DMS114 treated with DMSO at 0.1 percent for 48 hours (cell line): ENCODE measurements at regions not wholly inside any gene's neighbourhood (a gene's known extent, or its start where the extent isn't known, plus 50 kb on each side); places are given as distances from the start of the nearest gene placed in this dataset.

Experiments
- DNase-seq: peaks from one replicate; lab custom pipeline; 2025; ENCODE audit not compliant: unreplicated experiment; lab: John Stamatoyannopoulos, UW

GRCh38 chr7:67413670-67414069, 417.0 kb downstream of the TYW1 start:
- DNase-seq = no peak

DNA sequence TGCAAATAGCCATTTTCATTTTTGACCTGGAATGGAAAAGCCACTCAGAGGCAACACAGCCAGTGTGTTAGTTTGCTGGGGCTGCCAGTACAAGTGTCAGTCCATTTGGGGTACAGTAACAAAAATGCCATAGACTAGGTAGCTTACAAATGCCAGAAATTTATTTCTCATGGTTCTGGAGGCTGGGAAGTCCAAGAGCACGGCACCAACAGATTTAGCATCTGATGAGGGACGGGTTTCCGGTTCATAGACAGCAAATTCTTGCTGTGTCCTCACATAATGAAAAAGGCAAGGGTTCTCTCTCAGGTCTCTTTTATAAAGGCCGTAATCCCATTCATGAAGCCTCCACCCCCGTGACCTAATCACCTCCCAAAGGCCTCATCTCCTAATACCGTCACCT, 418.2 kb downstream of the TYW1 start:
- no peak for DNase-seq

- no peak for DNase-seq
Observed at GRCh38 chr7:67422601-67423000, 426.0 kb downstream of the TYW1 start.

DNA sequence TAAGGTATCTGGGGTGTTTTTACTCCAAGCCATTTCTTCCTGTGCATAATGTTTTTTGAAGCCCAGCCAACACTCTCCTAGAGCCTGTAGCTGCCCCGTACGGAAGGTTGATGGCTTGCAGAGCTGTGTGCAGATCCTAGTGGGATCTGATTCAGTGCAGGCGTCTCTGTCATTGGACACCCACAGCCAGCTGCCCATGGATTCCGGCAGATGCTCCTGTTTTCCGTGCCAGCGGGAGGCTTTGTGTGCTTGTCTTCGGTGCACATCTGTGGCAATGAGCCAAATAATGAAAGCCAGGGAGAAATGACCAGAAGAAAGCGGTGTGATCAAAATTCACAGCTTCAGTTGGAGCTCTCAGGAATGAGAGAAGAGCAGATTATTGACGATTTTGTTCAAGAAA, 426.4 kb downstream of the TYW1 start:
- no peak for DNase-seq

DNA sequence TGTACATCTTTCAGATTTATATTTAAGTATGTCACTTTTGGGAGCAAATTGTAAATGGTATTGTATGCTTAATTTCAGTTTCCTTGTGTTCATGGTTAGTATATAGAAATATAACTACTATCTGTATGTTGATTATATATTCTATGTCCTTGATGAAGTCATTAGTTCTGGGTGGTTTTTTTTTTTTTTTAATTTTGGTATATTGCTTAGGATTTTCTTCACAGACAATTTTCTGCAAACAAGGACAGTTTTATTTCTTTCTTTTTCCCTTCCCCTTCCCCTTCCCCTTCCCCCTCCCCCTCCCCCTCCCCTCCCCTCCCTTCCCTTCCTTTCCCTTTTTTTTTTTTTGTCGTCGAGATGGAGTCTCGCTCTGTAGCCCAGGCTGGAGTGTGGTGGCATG, 430.0 kb downstream of the TYW1 start:
- no peak for DNase-seq

DNA sequence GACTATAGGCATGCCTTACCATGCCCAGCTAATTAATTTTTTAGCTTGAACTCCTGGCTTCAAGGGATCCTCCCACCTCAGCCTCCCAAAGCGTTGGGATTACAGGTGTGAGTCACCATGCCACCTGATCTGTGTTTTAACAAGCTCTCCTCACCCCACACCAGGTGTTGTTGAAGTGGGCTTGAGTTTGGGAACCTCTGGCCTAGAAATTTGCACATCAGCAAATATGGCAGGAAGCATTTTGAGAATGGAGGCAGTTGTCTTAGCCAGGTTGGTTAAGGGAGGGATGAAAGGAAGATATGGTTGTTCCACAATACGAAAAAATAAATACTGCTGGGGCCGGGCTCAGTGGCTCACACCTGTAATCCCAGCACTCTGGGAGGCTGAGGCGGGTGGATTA, 433.1 kb downstream of the TYW1 start:
- no peak for DNase-seq

- DNase-seq = no peak
Observed at GRCh38 chr7:67432536-67433234, 436.1 kb downstream of the TYW1 start.

DNA sequence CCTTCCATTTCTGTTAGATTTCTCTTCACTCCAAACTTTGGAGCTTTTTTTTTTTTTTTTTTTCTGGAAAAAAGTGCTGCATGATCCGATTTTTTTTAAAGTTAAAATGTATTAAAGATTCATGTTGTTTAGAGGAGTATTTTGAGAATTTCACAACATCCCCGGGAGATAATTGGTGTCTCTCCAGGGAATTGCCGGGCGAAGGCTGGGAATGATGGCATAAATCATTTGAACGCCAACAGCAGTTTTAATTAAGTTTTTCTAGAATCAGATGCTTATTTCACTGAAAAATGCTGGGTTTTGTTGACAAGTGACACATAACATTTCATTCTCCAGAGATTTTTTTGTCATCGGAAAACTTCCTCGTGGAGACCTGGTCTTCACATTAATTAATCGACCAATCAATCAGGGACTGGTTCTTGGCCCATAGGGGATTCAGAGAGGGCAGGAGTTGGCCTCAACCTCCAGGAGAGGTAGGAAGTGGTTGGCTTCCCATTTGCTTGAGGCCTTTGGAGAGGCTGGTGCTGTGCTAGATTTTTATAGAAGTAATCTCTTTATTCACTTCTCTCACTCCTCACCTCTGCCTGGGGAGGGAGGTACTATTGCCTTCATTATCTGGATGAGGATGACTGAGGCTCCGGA, 439.4 kb downstream of the TYW1 start:
- DNase-seq = no peak

DNA sequence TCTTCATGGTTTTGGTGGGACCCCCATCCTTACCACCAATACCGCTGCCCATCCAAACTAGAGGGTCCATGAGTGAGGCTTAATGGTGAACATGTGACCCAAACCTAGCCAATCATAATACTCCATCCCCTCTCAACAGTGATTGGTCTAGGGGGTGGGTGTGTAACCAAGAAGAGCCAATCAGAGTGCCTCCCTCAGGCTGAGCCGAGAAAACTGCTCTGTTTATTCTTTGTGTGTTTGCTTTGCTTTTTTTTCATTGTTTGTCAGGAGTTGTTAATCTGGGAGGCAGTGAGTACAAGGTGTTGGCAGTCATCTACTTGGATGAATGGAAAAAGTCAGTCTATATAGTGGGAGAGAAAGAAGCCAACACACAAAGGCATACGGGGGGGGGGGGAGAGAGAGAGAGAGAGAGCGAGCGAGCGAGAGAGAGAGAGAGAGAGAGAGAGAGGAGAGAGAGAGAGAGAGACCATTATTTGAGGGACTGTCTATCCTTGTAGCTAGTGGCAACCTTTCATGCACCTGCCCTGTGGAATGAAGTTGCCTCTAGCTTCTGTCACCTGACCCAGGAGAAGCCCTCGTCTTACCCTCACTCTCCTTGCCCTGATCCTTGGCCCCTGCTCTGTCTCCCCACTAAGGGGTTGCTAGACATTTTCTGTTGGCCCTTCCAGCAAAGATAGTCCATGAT, 441.7 kb downstream of the TYW1 start:
- no peak for DNase-seq

- no peak for DNase-seq
Observed at GRCh38 chr7:67438913-67439505, 442.4 kb downstream of the TYW1 start.

DNA sequence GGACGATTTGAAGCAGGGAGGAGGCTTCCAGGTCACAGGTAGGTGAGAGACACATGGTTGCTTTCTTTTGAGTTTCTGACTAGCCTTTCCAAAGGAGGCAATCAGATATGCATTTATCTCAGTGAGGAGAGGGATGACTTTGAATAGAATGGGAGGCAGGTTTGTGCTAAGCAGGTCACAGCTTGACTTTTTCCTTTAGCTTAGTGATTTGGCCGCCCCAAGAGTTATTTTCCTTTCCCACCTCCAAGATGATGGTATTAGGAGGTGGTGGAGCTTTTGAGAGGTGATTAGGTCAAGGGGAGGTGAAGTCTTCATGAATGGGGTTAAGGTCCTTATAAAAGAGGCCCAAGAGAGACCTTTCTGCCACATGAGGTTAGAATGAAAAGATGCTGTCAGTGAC, 443.7 kb downstream of the TYW1 start:
- DNase-seq = no peak

GRCh38 chr7:67445728-67446127, 449.1 kb downstream of the TYW1 start:
- DNase-seq = no peak

DNA sequence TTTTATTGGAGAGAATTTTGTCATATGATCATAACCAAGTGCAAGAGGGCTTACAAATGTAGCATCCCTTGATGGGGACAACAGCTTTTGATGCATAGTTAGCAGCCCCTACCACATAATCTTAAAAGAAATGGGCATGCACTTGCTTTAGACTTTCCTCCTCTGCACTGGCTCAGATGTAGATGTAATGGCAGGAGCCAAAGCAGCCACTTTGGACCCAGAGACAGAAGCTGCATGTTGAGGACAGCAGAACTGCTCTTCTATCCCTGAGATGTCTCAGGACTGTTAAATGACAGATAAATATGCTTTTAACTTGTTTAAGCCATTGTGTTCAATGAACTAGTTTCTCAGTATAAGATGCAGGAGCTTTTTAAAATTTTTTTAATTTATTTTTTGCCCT, 450.7 kb downstream of the TYW1 start:
- DNase-seq = no peak

GRCh38 chr7:67448271-67448670, 451.6 kb downstream of the TYW1 start:
- no peak for DNase-seq

DNA sequence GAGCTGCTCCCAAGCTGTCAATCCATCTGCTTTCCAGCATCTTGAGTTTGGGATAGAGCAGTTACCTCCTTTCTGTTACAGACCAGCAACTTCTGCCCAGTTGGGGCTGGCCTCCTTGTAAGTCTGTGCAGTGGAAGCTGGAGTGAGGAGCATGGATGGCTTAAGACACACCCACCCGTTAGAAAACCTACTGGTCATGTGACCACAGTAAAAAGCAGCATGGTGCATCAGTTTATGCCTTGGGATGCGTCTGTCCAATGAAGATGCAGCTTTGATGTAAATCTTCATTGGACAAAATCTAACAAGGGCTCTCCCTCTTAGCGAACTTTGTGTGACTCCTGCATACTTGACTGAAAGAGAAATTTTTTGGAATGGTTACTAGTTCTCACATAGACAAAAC, 453.5 kb downstream of the TYW1 start:
- no peak for DNase-seq

GRCh38 chr7:67451306-67451705, 454.7 kb downstream of the TYW1 start:
- DNase-seq = no peak

DNA sequence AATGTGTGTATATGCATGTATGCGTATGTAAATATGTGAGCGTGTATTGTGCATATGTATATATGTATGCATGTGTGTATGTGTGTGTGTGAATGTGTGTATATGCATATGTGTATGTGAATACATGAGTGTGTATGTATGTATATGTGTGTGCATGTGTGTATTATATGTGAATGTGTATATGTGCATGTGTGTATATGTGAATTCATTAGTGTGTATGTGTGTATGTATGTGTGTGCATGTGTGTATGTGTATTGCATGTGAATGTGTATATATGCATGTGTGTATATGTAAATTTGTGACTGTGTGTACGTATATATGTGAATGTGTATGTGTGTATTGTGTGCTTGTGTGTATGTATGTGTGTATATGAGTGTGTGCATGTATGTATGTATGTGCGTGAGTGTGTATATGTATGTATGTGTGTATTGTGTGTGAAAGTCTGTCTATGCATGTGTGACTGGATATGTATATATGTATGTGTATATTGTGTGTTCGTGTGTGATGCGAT, 455.9 kb downstream of the TYW1 start:
- DNase-seq = no peak

DNA sequence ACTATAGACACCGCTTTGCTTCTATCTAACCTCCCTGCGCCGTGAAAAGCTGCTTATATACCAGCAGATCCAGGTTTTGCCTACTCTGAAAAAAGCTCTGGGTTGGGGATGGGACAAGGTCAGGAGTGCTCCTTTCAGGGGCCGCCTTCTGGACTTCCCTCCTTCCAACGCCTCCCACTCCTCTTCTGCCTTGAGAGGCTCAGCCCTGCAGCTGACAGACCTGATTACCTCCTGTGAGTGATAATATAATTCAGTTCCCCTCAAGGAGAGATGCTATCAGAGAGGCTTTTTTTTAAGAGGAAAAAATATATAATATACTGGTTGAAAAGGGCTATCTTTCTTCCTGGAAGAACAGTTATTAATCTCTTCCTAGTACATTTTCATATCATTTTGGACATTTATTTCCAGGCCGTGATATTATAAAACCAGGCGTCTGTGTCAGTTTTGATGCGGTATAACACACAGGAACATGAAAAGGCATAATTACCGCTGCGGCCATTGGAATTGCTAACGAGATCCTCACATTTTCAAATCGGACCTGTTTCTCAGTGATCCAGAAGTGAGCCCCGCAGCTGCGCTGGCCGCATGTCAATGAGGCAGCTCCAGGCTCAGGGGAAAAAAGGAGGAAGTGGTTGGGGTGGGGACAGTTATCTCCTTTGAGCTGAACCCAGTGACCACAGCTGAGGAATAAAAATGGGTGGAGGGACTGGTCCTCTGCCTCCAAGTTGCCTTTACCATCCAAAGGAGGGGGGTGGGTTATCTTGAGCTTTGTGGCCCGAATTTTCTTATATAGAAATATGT, 457.1 kb downstream of the TYW1 start:
- DNase-seq = no peak

GRCh38 chr7:67455508-67455907, 458.9 kb downstream of the TYW1 start:
- DNase-seq = no peak

DNA sequence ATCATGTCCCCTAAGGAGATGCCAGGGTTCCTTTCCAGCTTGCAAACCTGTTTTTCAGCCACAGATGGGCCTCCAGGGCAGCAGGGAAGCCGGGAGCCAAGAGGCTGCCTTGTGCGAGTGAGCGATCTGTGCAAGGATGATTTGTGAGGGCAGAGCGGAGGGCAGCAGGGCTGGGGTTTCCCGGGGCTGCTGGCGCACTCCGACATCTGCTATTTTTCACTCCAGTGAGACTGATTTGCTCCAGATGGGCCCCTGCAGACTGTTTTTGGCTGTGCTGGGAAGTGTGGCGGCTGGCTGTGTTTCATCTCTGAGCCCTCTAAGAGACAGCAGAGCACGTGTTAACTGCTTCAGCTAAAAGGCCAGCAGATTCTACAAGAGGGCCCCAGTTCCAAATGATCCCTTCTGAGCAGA, 466.2 kb downstream of the TYW1 start:
- DNase-seq = no peak

DNA sequence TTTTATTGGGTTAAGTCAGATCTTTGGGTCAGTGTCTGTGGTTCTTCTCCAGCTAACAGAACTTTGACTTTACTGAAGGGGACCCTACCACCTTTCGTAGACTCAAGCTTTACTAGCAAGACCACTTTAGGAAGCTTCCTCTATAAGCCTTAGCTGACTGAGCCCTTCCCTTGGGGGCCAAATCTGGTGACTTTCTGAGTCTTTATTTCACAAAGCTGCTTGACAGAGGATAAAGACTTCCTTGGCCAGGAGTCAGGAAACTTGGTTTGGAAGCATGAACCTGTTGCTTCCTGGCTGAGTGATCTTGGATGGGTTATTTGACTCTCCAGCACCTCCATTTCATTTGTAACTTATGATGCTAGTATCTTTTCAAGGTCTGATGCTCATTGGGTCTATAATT, 466.7 kb downstream of the TYW1 start:
- DNase-seq = no peak
